ENCODE measurements at regions not wholly inside any gene's neighbourhood (a gene's known extent, or its start where the extent isn't known, plus 50 kb on each side); places are given as distances from the start of the nearest gene placed in this dataset.

- H4K20me1 ChIP-seq (ENCODE audit: control insufficient read depth, insufficient read depth, low read depth, low read length): no peaks in the 10 kb centered on the region
These were observed 206.6 kb upstream of the DUSP10 start for GRCh38 chr1:221948459-221948858.

GRCh38 chr1:221947731-221948130 is 205.8 kb upstream of the DUSP10 start:
- Histone ChIP-seq H3K4me1 (ENCODE audit: control insufficient read depth, low read length) (no peaks in the 10 kb centered on the region), H3K9me3 (ENCODE audit: control insufficient read depth, insufficient read depth, low read length) (no peaks in the 10 kb centered on the region), H3K9me2 (replicated peaks; ENCODE audit: control insufficient read depth, low read length) (no peaks in the 10 kb centered on the region), H3K79me2 (ENCODE audit: control insufficient read depth, low read length) (no peaks in the 10 kb centered on the region), H3F3A (ENCODE audit: control insufficient read depth, insufficient read depth) (no peaks in the 10 kb centered on the region), H3K4me2 (ENCODE audit: low read length) (no peak overlapping the region), H3K27ac (ENCODE audit: low read depth, low read length) (no peak overlapping the region), H3K4me3 (ENCODE audit: low read length) (no peak overlapping the region), H4K20me1 (ENCODE audit: control insufficient read depth, insufficient read depth, low read depth, low read length) (no peaks in the 10 kb centered on the region), H3K27me3 (ENCODE audit: control insufficient read depth, low read length) (no peaks in the 10 kb centered on the region), H3K36me3 (ENCODE audit: control insufficient read depth, low read length) (no peaks in the 10 kb centered on the region)
- no peak for TF ChIP-seq EZH2phosphoT487 (IDR thresholded peaks at IDR 0.05; ENCODE audit: borderline replicate concordance, low read length)
- no peak for TF ChIP-seq CTCF (IDR thresholded peaks at IDR 0.05; ENCODE audit: low read depth, low read length, poor library complexity, severe bottlenecking)

More at GRCh38 chr1:221948459-221948858, 206.6 kb upstream of the DUSP10 start:
- H3K9me2 ChIP-seq (replicated peaks; ENCODE audit: control insufficient read depth, low read length): no peaks in the 10 kb centered on the region
- no peaks in the 10 kb centered on the region for H3K9me3 ChIP-seq (ENCODE audit: control insufficient read depth, insufficient read depth, low read length)
- no peaks in the 10 kb centered on the region for H3K36me3 ChIP-seq (ENCODE audit: control insufficient read depth, low read length)
- H3K27me3 ChIP-seq (ENCODE audit: control insufficient read depth, low read length): no peaks in the 10 kb centered on the region
- no peak overlapping the region for H3K4me2 ChIP-seq (ENCODE audit: low read length)
- H3F3A ChIP-seq (ENCODE audit: control insufficient read depth, insufficient read depth): no peaks in the 10 kb centered on the region
- H3K79me2 ChIP-seq (ENCODE audit: control insufficient read depth, low read length): no peaks in the 10 kb centered on the region
- H3K4me1 ChIP-seq (ENCODE audit: control insufficient read depth, low read length): no peaks in the 10 kb centered on the region
- H3K4me3 ChIP-seq (ENCODE audit: low read length): no peak overlapping the region
- TF ChIP-seq CTCF (IDR thresholded peaks at IDR 0.05; ENCODE audit: low read depth, low read length, poor library complexity, severe bottlenecking): no peak
- H3K27ac ChIP-seq (ENCODE audit: low read depth, low read length): no peak overlapping the region

- Histone ChIP-seq H3K27me3 (ENCODE audit: control insufficient read depth, low read length) (no peaks in the 10 kb centered on the region), H3F3A (ENCODE audit: control insufficient read depth, insufficient read depth) (no peaks in the 10 kb centered on the region), H3K79me2 (ENCODE audit: control insufficient read depth, low read length) (no peaks in the 10 kb centered on the region), H3K36me3 (ENCODE audit: control insufficient read depth, low read length) (no peaks in the 10 kb centered on the region), H3K4me1 (ENCODE audit: control insufficient read depth, low read length) (no peaks in the 10 kb centered on the region), H3K27ac (ENCODE audit: low read depth, low read length) (no peak overlapping the region), H3K9me2 (replicated peaks; ENCODE audit: control insufficient read depth, low read length) (no peaks in the 10 kb centered on the region), H3K4me3 (ENCODE audit: low read length) (no peak overlapping the region), H3K4me2 (ENCODE audit: low read length) (no peak overlapping the region), H4K20me1 (ENCODE audit: control insufficient read depth, insufficient read depth, low read depth, low read length) (no peaks in the 10 kb centered on the region), H3K9me3 (ENCODE audit: control insufficient read depth, insufficient read depth, low read length) (no peaks in the 10 kb centered on the region)
- TF ChIP-seq CTCF (IDR thresholded peaks at IDR 0.05; ENCODE audit: low read depth, low read length, poor library complexity, severe bottlenecking) (no peak), EZH2phosphoT487 (IDR thresholded peaks at IDR 0.05; ENCODE audit: borderline replicate concordance, low read length) (no peak)
These were observed 204.9 kb upstream of the DUSP10 start for GRCh38 chr1:221946768-221947167.

GRCh38 chr1:221945669-221946068 is 203.8 kb upstream of the DUSP10 start:
- Histone ChIP-seq H3K27ac (ENCODE audit: low read depth, low read length) (no peak overlapping the region), H3K4me1 (ENCODE audit: control insufficient read depth, low read length) (no peaks in the 10 kb centered on the region), H3K36me3 (ENCODE audit: control insufficient read depth, low read length) (no peaks in the 10 kb centered on the region), H3K9me2 (replicated peaks; ENCODE audit: control insufficient read depth, low read length) (no peaks in the 10 kb centered on the region), H4K20me1 (ENCODE audit: control insufficient read depth, insufficient read depth, low read depth, low read length) (no peaks in the 10 kb centered on the region), H3K4me2 (ENCODE audit: low read length) (no peak overlapping the region), H3K9me3 (ENCODE audit: control insufficient read depth, insufficient read depth, low read length) (no peaks in the 10 kb centered on the region), H3F3A (ENCODE audit: control insufficient read depth, insufficient read depth) (no peaks in the 10 kb centered on the region), H3K4me3 (ENCODE audit: low read length) (no peak overlapping the region), H3K27me3 (ENCODE audit: control insufficient read depth, low read length) (no peaks in the 10 kb centered on the region), H3K79me2 (ENCODE audit: control insufficient read depth, low read length) (no peaks in the 10 kb centered on the region)
- TF ChIP-seq CTCF (IDR thresholded peaks at IDR 0.05; ENCODE audit: low read depth, low read length, poor library complexity, severe bottlenecking) (no peak), EZH2phosphoT487 (IDR thresholded peaks at IDR 0.05; ENCODE audit: borderline replicate concordance, low read length) (no peak)
